Body of pancreas (tissue), 4 donors: ENCODE measurements at regions not wholly inside any gene's neighbourhood (a gene's known extent, or its start where the extent isn't known, plus 50 kb on each side); places are given as distances from the start of the nearest gene placed in this dataset.

Source experiments
- CTCF ChIP-seq, 7 experiments: fragments of 450-650 bp in 4 of 7; fragments of 200-600 bp in 3 of 7; sonication (generic) in 3 of 7; IDR thresholded peaks; one replicate each; pipeline ENCODE4 v1.5.1; 2016 to 2019; ENCODE audit warnings: antibody characterized with exemption in 7 of 7
- POLR2A ChIP-seq, 3 donors: fragments of 450-650 bp; IDR thresholded peaks; one replicate each; pipeline ENCODE4 v1.6.1; 2016; ENCODE audit warnings: antibody characterized with exemption in 3 of 3, mild to moderate bottlenecking in 2 of 3

GRCh38 chr17:14489986-14490385 lies 189.1 kb downstream of the HS3ST3B1 start:
- TF ChIP-seq CTCF (IDR thresholded peaks at IDR 0.05) (no peak), POLR2A (IDR thresholded peaks at IDR 0.05) (no peak)
